ENCODE measurements at regions not wholly inside any gene's neighbourhood (a gene's known extent, or its start where the extent isn't known, plus 50 kb on each side); places are given as distances from the start of the nearest gene placed in this dataset.

DNA sequence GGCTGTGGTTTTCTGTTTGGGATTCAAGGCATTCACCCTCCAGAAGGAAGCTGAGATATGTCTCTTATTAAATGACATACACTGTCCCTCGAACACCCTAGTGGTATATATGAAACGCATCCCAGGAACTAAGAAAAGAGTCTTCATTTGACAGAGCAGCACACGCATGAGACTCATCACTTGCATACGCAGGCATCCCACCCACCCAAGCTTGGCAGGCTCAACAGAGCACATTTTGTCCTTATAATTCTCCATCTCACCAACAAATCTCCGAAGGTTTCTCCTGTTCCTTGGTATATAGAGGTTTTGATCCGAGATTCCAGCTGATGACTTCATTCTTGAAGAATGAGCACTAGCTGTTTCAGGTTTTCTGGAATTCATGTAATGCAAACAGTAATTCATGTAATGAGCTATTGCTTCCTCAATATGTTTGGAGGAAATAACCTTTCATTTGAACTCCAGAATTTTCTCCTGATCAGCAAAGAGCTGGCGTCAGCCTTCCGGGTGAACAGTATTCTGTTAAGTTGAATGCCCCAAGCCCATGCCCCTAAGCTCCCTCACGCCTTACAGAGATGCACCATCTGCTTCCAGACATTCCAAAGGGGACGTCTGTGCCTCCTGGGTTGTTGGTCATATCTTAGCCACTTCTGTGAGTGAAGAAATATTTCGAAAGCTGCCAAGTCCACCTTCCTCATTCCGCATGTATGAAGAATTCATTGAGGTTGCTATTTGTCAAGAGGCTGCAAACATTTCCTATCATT lies 66.0 kb upstream of the CDH4 start:
- Mint-ChIP-seq H3K36me3 (ENCODE audit: low read depth) (no peaks in the 10 kb centered on the region), H3K4me1 (peaks cover 31% of the 10 kb centered on the region), H3K4me3 (no peak overlapping the region), H3K27ac (no peak overlapping the region), H3K27me3 (ENCODE audit: low read depth, poor library complexity) (peaks cover 42% of the 10 kb centered on the region), H3K9me3 (no peaks in the 10 kb centered on the region)
- TF ChIP-seq, protein P1, sequence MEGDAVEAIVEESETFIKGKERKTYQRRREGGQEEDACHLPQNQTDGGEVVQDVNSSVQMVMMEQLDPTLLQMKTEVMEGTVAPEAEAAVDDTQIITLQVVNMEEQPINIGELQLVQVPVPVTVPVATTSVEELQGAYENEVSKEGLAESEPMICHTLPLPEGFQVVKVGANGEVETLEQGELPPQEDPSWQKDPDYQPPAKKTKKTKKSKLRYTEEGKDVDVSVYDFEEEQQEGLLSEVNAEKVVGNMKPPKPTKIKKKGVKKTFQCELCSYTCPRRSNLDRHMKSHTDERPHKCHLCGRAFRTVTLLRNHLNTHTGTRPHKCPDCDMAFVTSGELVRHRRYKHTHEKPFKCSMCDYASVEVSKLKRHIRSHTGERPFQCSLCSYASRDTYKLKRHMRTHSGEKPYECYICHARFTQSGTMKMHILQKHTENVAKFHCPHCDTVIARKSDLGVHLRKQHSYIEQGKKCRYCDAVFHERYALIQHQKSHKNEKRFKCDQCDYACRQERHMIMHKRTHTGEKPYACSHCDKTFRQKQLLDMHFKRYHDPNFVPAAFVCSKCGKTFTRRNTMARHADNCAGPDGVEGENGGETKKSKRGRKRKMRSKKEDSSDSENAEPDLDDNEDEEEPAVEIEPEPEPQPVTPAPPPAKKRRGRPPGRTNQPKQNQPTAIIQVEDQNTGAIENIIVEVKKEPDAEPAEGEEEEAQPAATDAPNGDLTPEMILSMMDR (IDR thresholded peaks at IDR 0.05): no peak
- no peak for DNase-seq

DNA sequence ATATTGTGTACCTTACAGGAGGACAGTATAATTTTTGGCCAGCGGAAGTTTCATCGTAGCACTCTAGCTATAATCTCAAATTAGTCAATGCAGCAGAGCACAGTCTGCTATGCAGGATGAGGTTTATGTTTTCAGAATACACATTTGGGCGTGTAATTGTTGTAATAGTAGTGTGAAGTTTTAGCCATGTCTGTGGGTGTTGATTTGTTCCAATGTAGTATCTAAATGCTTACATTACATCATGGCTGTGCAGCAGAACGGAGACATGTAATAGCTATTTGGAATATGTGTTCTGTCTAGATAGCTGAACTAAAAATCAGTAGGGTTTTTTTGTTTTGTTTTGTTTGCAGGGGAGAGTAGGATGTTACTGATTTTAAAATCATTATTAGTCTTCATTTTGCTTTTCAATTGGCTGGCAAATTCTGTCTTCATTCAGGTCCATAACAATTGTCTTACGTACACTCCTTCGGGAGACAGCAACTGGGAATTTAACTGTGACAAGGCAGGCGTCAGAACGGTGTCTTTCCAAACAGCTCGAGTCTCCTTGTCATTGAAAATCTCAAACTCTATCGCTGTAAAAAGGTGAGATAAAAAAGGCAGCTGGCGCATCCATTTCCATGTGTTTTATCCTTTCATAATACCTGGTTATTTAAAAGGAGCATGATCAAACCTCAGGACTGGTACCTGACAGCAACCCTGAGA lies 65.1 kb upstream of the CDH4 start:
- Mint-ChIP-seq H3K36me3 (ENCODE audit: low read depth) (no peaks in the 10 kb centered on the region), H3K27ac (no peak overlapping the region), H3K4me1 (peaks cover 27% of the 10 kb centered on the region), H3K27me3 (ENCODE audit: low read depth, poor library complexity) (peaks cover 36% of the 10 kb centered on the region), H3K4me3 (no peak overlapping the region), H3K9me3 (no peaks in the 10 kb centered on the region)
- DNase-seq: no peak
- TF ChIP-seq, protein P1 (IDR thresholded peaks at IDR 0.05): no peak

DNA sequence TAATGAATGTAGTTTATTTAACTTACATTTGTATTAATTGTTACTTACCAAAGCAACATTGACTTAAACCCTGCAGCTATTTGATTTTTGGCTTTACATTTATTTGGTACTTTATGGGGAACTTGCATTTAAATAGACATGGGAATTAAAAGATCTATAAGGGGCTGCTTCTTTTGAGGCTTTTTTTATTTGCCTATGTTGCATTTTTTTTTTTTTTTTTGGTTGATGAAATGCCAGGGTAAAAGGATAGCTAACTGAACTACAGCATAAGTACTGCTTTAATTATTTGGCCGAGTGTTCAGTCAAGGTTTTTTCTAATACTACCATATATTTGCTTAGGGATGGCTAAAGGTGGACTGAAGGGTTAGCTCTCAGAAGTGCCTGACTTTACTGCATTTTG lies 62.5 kb upstream of the CDH4 start:
- TF ChIP-seq, protein P1 (IDR thresholded peaks at IDR 0.05): no peak
- H3K27ac Mint-ChIP-seq: no peak overlapping the region
- no peaks in the 10 kb centered on the region for H3K9me3 Mint-ChIP-seq
- peaks cover 28% of the 10 kb centered on the region for H3K4me1 Mint-ChIP-seq
- no peak for DNase-seq
- peaks cover 46% of the 10 kb centered on the region for H3K27me3 Mint-ChIP-seq (ENCODE audit: low read depth, poor library complexity)
- no peak overlapping the region for H3K4me3 Mint-ChIP-seq
- no peaks in the 10 kb centered on the region for H3K36me3 Mint-ChIP-seq (ENCODE audit: low read depth)

DNA sequence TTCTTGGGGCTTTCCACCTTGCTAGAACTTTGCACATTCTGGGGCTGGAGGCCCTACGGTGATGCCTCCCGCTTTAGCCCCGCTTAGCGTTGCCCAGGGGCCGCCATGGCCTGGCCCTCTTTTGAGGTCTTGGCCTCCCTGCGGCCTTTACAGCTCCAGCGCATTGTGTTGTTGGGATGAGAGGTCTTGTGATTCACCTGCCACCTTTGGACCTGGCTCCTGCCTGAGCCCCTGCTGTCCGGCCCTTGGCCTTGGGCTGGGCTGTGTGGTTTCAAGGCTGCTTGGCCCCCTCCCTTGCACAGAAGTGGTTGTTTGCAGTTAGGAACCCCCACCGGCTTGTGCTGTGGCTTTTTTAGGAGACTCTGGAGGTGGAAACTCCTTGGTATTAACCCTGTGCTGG lies 61.0 kb upstream of the CDH4 start:
- TF ChIP-seq, protein P1 (IDR thresholded peaks at IDR 0.05): no peak
- Mint-ChIP-seq H3K27ac (no peak overlapping the region), H3K4me1 (peaks cover 28% of the 10 kb centered on the region), H3K9me3 (no peaks in the 10 kb centered on the region), H3K36me3 (ENCODE audit: low read depth) (no peaks in the 10 kb centered on the region), H3K4me3 (no peak overlapping the region), H3K27me3 (ENCODE audit: low read depth, poor library complexity) (peaks cover 51% of the 10 kb centered on the region)
- DNase-seq: no peak

DNA sequence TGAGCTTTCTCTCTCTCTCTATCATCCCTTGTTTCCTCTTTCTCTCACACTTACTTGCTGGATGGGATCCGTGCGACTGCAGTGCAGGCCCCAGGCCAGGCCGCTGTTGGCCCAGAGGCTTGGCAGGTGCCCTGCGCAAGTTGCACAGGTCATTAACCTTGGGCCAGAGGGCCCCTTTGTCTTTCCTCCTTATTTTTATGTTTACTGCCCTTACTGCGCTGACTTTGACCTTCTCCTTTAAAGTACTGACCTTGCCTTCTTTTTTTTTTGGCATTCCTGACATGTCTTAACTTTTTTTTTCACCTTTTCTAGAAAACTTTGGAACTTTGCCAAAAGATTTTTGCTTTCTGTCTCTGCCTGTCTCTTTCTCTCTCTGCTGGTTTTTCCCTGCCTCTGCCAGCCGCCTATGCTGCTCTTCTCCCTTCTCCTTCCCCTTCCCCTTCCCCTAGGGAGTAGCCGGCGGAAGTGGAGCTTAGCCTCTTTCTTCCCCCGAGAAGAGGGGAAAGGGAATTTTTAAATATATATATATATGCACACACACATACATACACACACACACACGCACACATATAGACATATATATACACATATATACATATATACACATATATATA lies 59.6 kb upstream of the CDH4 start:
- H3K27ac Mint-ChIP-seq: peak overlapping the region; percentile 33
- peaks cover 33% of the 10 kb centered on the region for H3K4me1 Mint-ChIP-seq
- H3K27me3 Mint-ChIP-seq (ENCODE audit: low read depth, poor library complexity): peaks cover 43% of the 10 kb centered on the region
- no peaks in the 10 kb centered on the region for H3K9me3 Mint-ChIP-seq
- H3K36me3 Mint-ChIP-seq (ENCODE audit: low read depth): no peaks in the 10 kb centered on the region
- H3K4me3 Mint-ChIP-seq: peak overlapping the region; percentile 43
- TF ChIP-seq, protein P1 (IDR thresholded peaks at IDR 0.05): no peak
- peak; percentile 56 for DNase-seq
